ENCODE measurements at regions not wholly inside any gene's neighbourhood (a gene's known extent, or its start where the extent isn't known, plus 50 kb on each side); places are given as distances from the start of the nearest gene placed in this dataset.

DNA sequence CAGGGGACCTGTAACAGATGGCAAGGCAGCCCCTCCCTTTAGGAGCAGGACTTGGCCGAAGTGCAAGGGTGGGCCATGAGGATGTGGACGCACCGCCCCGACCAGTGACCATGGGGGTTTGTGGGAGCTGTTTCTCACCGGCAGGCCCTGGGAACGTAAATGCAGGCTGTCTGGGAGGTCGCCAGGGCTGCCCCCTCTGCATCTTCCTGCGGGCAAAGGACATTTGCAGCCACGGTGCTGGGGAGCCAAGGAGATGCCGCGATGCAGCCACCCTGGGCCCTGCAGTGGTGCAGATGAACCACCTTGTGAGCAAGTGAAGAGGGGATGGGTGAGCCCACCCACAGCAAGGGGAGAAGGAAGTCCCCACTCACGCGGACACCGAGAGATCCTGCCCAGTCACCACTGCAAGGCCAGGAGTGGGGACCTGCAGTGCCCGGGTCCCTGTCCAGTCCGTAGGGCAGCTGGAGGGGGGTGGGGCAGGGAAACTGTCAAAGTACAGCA, 121.1 kb downstream of the SIK1 start:
- TF ChIP-seq CTCF (IDR thresholded peaks at IDR 0.05) (no peak), POLR2A (IDR thresholded peaks at IDR 0.05) (no peak), POLR2AphosphoS5 (IDR thresholded peaks at IDR 0.05) (no peak)
